ENCODE measurements at regions not wholly inside any gene's neighbourhood (a gene's known extent, or its start where the extent isn't known, plus 50 kb on each side); places are given as distances from the start of the nearest gene placed in this dataset.

DNA sequence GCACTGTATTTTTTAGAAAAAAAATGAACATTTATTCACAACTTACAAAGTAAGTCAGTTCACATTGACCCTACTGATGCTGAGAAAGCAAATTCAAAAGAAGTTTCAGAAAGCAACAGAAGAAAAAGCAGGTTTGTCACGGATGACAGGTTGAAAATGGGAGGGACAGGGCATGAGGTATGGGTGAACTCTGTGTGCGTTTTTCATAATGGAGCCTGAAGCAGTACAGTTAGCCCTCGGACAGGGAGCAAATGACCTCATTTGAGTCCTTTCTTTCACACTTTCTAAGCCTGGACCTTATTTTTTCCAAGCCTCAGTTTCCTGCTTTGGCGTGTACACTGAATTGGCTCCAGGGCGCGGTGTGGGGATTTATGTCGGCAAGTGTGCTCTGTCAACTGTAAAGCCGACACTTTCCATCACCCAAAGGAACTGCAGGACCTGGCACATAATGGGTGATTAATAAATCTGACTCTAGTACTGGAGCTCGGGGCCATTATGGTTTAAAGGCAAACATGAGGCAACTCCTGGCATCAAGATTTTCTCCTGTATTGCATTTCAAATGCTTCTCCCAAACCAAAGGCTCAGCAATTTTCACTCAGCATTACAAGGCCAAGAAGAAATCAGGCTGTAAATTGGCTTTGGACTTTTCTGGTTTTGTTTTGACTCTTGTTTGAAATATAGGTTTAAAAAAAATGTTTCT, 345.5 kb upstream of the DUSP10 start:
- no peaks in the 10 kb centered on the region for H3K36me3 ChIP-seq
- peak overlapping the region in 1 of 4 donors; percentile 10 for H3K27ac ChIP-seq
- WGBS, 2 donors = 80 to 83% methylated on average over 9 of the region's 9 CpGs
- DNase-seq = no peak
- peaks cover 0 to 13% (median 0%) of the 10 kb centered on the region in 4 donors for H3K4me1 ChIP-seq
- no peaks in the 10 kb centered on the region for H3K9me3 ChIP-seq
- intact Hi-C loops (cut with DNase I) = loop anchor here (5.0 kb wide), 1 partner anchor 40 kb away; no protein-coding TSS in a partner anchor
- no peaks in the 10 kb centered on the region for H3K27me3 ChIP-seq
- TF ChIP-seq POLR2AphosphoS5 (IDR thresholded peaks at IDR 0.05) (no peak), CTCF (IDR thresholded peaks at IDR 0.05) (no peak), POLR2A (IDR thresholded peaks at IDR 0.05) (no peak), EP300 (IDR thresholded peaks at IDR 0.05) (no peak)
- no peak overlapping the region for H3K4me3 ChIP-seq

DNA sequence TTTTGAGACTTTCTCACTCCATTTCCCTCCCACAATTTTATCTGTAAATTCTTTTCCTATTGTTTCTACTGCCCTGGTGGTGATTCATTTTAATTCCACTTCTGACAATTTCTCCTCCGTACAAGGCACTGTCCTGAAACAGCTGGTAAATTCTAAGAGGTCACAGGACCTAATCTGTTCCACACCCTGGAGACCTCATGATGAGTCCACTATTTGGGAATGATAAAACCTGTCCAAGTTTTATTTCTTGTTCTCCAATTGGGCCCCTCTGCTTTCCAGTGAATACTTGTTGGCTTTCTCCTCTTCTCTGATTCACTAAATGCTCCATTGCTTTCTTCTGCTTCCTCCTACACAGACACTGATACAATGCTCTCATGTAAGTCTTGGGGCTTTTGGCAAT, 343.1 kb upstream of the DUSP10 start:
- H3K36me3 ChIP-seq = no peaks in the 10 kb centered on the region
- WGBS, 2 donors = 77 to 79% methylated on average over 1 of the region's 1 CpG
- peaks cover 0 to 6% (median 0%) of the 10 kb centered on the region in 4 donors for H3K4me1 ChIP-seq
- TF ChIP-seq EP300 (IDR thresholded peaks at IDR 0.05) (no peak), POLR2A (IDR thresholded peaks at IDR 0.05) (no peak), POLR2AphosphoS5 (IDR thresholded peaks at IDR 0.05) (no peak), CTCF (IDR thresholded peaks at IDR 0.05) (no peak)
- no peaks in the 10 kb centered on the region for H3K27me3 ChIP-seq
- no peak overlapping the region for H3K27ac ChIP-seq
- no peak overlapping the region for H3K4me3 ChIP-seq
- no peaks in the 10 kb centered on the region for H3K9me3 ChIP-seq
- intact Hi-C loops (cut with DNase I) = loop anchor here (5.0 kb wide), 1 partner anchor 38 kb away; no protein-coding TSS in a partner anchor
- no peak for DNase-seq

- no peaks in the 10 kb centered on the region for H3K36me3 ChIP-seq
- no peak overlapping the region for H3K27ac ChIP-seq
- H3K27me3 ChIP-seq = no peaks in the 10 kb centered on the region
- TF ChIP-seq EP300 (IDR thresholded peaks at IDR 0.05) = no peak
- no peak for TF ChIP-seq POLR2A (IDR thresholded peaks at IDR 0.05)
- no peak for TF ChIP-seq CTCF (IDR thresholded peaks at IDR 0.05)
- TF ChIP-seq POLR2AphosphoS5 (IDR thresholded peaks at IDR 0.05) = no peak
- H3K9me3 ChIP-seq = no peaks in the 10 kb centered on the region
- H3K4me3 ChIP-seq = no peak overlapping the region
- intact Hi-C loops (cut with DNase I) = no loop called here
- DNase-seq = no peak
- peaks cover 0 to under 1% (median 0%) of the 10 kb centered on the region in 4 donors for H3K4me1 ChIP-seq
These were observed 342.2 kb upstream of the DUSP10 start for GRCh38 chr1:222084048-222084447.

- Histone ChIP-seq H3K27me3 (no peaks in the 10 kb centered on the region), H3K27ac (no peak overlapping the region), H3K4me1 (peaks cover 0 to 8% (median 3%) of the 10 kb centered on the region in 4 donors), H3K9me3 (no peaks in the 10 kb centered on the region), H3K36me3 (no peaks in the 10 kb centered on the region), H3K4me3 (no peak overlapping the region)
- 76 to 84% methylated on average over 3 of the region's 3 CpGs for WGBS, 2 donors
- intact Hi-C loops (cut with DNase I) = no loop called here
- DNase-seq = no peak
- TF ChIP-seq POLR2AphosphoS5 (IDR thresholded peaks at IDR 0.05) (no peak), POLR2A (IDR thresholded peaks at IDR 0.05) (no peak), CTCF (IDR thresholded peaks at IDR 0.05) (no peak), EP300 (IDR thresholded peaks at IDR 0.05) (no peak)
These were observed 340.0 kb upstream of the DUSP10 start for GRCh38 chr1:222081859-222082258.

- no peak for DNase-seq
- TF ChIP-seq EP300 (IDR thresholded peaks at IDR 0.05) (no peak), POLR2A (IDR thresholded peaks at IDR 0.05) (no peak), CTCF (IDR thresholded peaks at IDR 0.05) (no peak), POLR2AphosphoS5 (IDR thresholded peaks at IDR 0.05) (no peak)
- H3K9me3 ChIP-seq = no peaks in the 10 kb centered on the region
- intact Hi-C loops (cut with DNase I) = no loop called here
- no peaks in the 10 kb centered on the region for H3K27me3 ChIP-seq
- no peak overlapping the region for H3K27ac ChIP-seq
- no peaks in the 10 kb centered on the region for H3K36me3 ChIP-seq
- H3K4me3 ChIP-seq = no peak overlapping the region
- 92 to 95% methylated on average over 1 of the region's 1 CpG for WGBS, 2 donors
- peaks cover 0 to 8% (median 3%) of the 10 kb centered on the region in 4 donors for H3K4me1 ChIP-seq
These were observed 337.7 kb upstream of the DUSP10 start for GRCh38 chr1:222079566-222079965.

Data from sigmoid colon (tissue), 6 donors.